B cell (primary cell): ENCODE measurements at regions not wholly inside any gene's neighbourhood (a gene's known extent, or its start where the extent isn't known, plus 50 kb on each side); places are given as distances from the start of the nearest gene placed in this dataset.

Experiments
- ATAC-seq: fragments of 200-7000 bp; cut with Tn5 transposase; one replicate; pipeline ENCODE4 v1.10.0; 2021; ENCODE audit warnings: low read depth, mild to moderate bottlenecking, moderate number of reproducible peaks, moderate library complexity
- CTCF ChIA-PET: fragments of 350-600 bp; sonication (Branson Sonifier 250); formaldehyde crosslinking; loops from one replicate; lab custom pipeline; 2021; ENCODE audit warnings: antibody characterized with exemption, inconsistent platforms; lab: Charles Lee
- POLR2A ChIA-PET: fragments of 350-600 bp; sonication (Branson Sonifier 250); formaldehyde crosslinking; loops from one replicate; lab custom pipeline; 2021; ENCODE audit warnings: antibody characterized with exemption; lab: Charles Lee
- DNase-seq: peaks from one replicate; pipeline ENCODE4 v3.0.0; 2013
- H2AFZ ChIP-seq: 2 replicates; pipeline ENCODE4 v1.6.1; 2012; ENCODE audit warnings: mild to moderate bottlenecking, low read depth, low read length; ENCODE audit not compliant: insufficient read depth, poor library complexity, severe bottlenecking
- H3K27ac ChIP-seq, 2 donors: 1 replicate in 1 of 2; 2 replicates in 1 of 2; pipeline ENCODE4 v1.5.1; 2012 to 2013; ENCODE audit warnings: low read length in 2 of 2, mild to moderate bottlenecking in 2 of 2, moderate library complexity in 1 of 2
- H3K27me3 ChIP-seq, 4 experiments: fragments of 200-600 bp in 1 of 4; sonication (generic) in 1 of 4; replicated peaks in 1 of 4; 1 replicate in 2 of 4; 2 replicates in 2 of 4; pipeline versions ENCODE4 v1.6.1 to v1.7.0; 2013 to 2016; ENCODE audit warnings: low read length in 3 of 4, mild to moderate bottlenecking in 2 of 4, mixed read lengths in 1 of 4, moderate library complexity in 1 of 4; ENCODE audit not compliant: insufficient read depth in 4 of 4, control insufficient read depth in 3 of 4; ENCODE audit errors: control extremely low read depth in 1 of 4
- H3K36me3 ChIP-seq, 2 experiments: replicated peaks in 1 of 2; 1 replicate in 1 of 2; 2 replicates in 1 of 2; pipeline versions ENCODE4 v1.6.1 to v1.7.1; 2013; ENCODE audit warnings: low read length in 1 of 2; ENCODE audit not compliant: insufficient read depth in 2 of 2, control insufficient read depth in 1 of 2; ENCODE audit errors: control extremely low read depth in 1 of 2, extremely low read depth in 1 of 2
- H3K4me1 ChIP-seq, 2 donors: fragments of 200-600 bp in 1 of 2; sonication (generic) in 1 of 2; 1 replicate in 1 of 2; 2 replicates in 1 of 2; pipeline versions ENCODE4 v1.5.1 to v1.6.1; 2013 to 2017; ENCODE audit warnings: low read length in 2 of 2; ENCODE audit not compliant: control insufficient read depth in 2 of 2, insufficient read depth in 2 of 2
- H3K4me2 ChIP-seq: replicated peaks from 2 replicates; pipeline ENCODE3; 2012; ENCODE audit warnings: mild to moderate bottlenecking, low read depth, low read length; ENCODE audit not compliant: poor library complexity, severe bottlenecking
- H3K4me3 ChIP-seq, 5 experiments: fragments of 200-600 bp in 1 of 5; sonication (generic) in 1 of 5; 1 replicate in 3 of 5; 2 replicates in 2 of 5; pipeline versions ENCODE4 v1.5.1 to v1.7.0; 2011 to 2016; ENCODE audit warnings: low read length in 4 of 5, mild to moderate bottlenecking in 4 of 5, low read depth in 2 of 5, control low read depth in 1 of 5, moderate library complexity in 1 of 5; ENCODE audit not compliant: insufficient read depth in 1 of 5; ENCODE audit errors: control extremely low read depth in 1 of 5, extremely low read depth in 1 of 5
- H3K79me2 ChIP-seq: fragments of 200-600 bp; sonication (generic); one replicate; pipeline ENCODE4 v1.6.0; 2016; ENCODE audit warnings: low read length; ENCODE audit not compliant: control insufficient read depth, insufficient read depth
- H3K9ac ChIP-seq: fragments of 200-600 bp; sonication (generic); 2 replicates; pipeline ENCODE4 v1.6.1; 2017; ENCODE audit warnings: mild to moderate bottlenecking, low read length, moderate library complexity
- H3K9me3 ChIP-seq, 3 donors: one replicate each; pipeline versions ENCODE4 v1.6.1 to v1.7.1; 2013; ENCODE audit warnings: low read length in 2 of 3; ENCODE audit not compliant: control insufficient read depth in 2 of 3, insufficient read depth in 1 of 3; ENCODE audit errors: control extremely low read depth in 1 of 3
- H4K20me1 ChIP-seq: 2 replicates; pipeline ENCODE4 v1.6.0; 2012; ENCODE audit warnings: mild to moderate bottlenecking, low read length; ENCODE audit not compliant: insufficient read depth, control insufficient read depth, poor library complexity, severe bottlenecking
- H3K27ac Mint-ChIP-seq: one replicate; pipeline ENCODE4 v1.8.0; 2021; ENCODE audit warnings: mixed read lengths
- H3K27me3 Mint-ChIP-seq: one replicate; pipeline ENCODE4 v1.8.0; 2021; ENCODE audit warnings: mixed read lengths
- H3K4me1 Mint-ChIP-seq: one replicate; pipeline ENCODE4 v1.8.0; 2021; ENCODE audit warnings: mixed read lengths
- H3K4me3 Mint-ChIP-seq: one replicate; pipeline ENCODE4 v1.8.0; 2021; ENCODE audit warnings: mixed read lengths
- H3K9me3 Mint-ChIP-seq: one replicate; pipeline ENCODE4 v1.8.0; 2022; ENCODE audit warnings: mixed read lengths; ENCODE audit not compliant: insufficient read depth
- CTCF ChIP-seq: fragments of 200-600 bp; IDR thresholded peaks from one replicate; pipeline ENCODE4 v1.8.0; 2022; ENCODE audit warnings: antibody characterized with exemption, mild to moderate bottlenecking
- EZH2 ChIP-seq: IDR thresholded peaks from 2 replicates; pipeline ENCODE4 v1.6.1; 2012; ENCODE audit warnings: borderline replicate concordance, low read depth, mild to moderate bottlenecking, moderate library complexity, low read length; ENCODE audit not compliant: insufficient read depth, poor library complexity, severe bottlenecking
- whole genome bisulfite sequencing: methylation state at CpG from one replicate; pipeline ENCODE4 v1.1.5; 2013; ENCODE audit warnings: missing lambda C conversion rate; ENCODE audit not compliant: insufficient coverage; 5-methylcytosine and 5-hydroxymethylcytosine counted together
- intact Hi-C: fragments of 100-400 bp; cut with micrococcal nuclease; formaldehyde crosslinking; loops from one replicate; pipeline ENCODE4 v1.10.0; 2022

GRCh38 chr13:53143757-53144339 lies 115.2 kb downstream of the OLFM4 start:
- H3K4me2 ChIP-seq: no peak overlapping the region

GRCh38 chr13:53144826-53145225 lies 116.2 kb downstream of the OLFM4 start:
- Mint-ChIP-seq H3K4me3 (no peak overlapping the region), H3K4me1 (no peaks in the 10 kb centered on the region), H3K9me3 (no peaks in the 10 kb centered on the region), H3K27me3 (peaks cover 5% of the 10 kb centered on the region), H3K27ac (no peak overlapping the region)
- Histone ChIP-seq H3K9ac (no peak overlapping the region), H3K27me3 (peaks cover 0 to 5% (median 2%) of the 10 kb centered on the region in 4 experiments), H2AFZ (no peak overlapping the region), H3K36me3 (no peaks in the 10 kb centered on the region), H3K4me3 (no peak overlapping the region), H3K79me2 (no peaks in the 10 kb centered on the region), H3K27ac (no peak overlapping the region), H3K4me1 (no peaks in the 10 kb centered on the region), H4K20me1 (no peaks in the 10 kb centered on the region), H3K9me3 (no peaks in the 10 kb centered on the region), H3K4me2 (no peak overlapping the region)
- 61% methylated on average over 2 of the region's 5 CpGs for WGBS
- intact Hi-C loops: no loop called here
- DNase-seq: no peak
- ChIA-PET CTCF (no interaction called here), POLR2A (no interaction called here)
- TF ChIP-seq CTCF (no peak), EZH2 (no peak)
- no peak for ATAC-seq

More at GRCh38 chr13:53143757-53144339, 115.2 kb downstream of the OLFM4 start:
- Histone ChIP-seq H2AFZ (no peak overlapping the region), H3K27ac (no peak overlapping the region), H3K27me3 (peaks cover 0 to 5% (median 2%) of the 10 kb centered on the region in 4 experiments), H3K79me2 (no peaks in the 10 kb centered on the region), H3K36me3 (no peaks in the 10 kb centered on the region), H3K9ac (no peak overlapping the region), H3K4me1 (no peaks in the 10 kb centered on the region), H4K20me1 (no peaks in the 10 kb centered on the region), H3K4me3 (no peak overlapping the region), H3K9me3 (peaks cover 0 to under 1% (median 0%) of the 10 kb centered on the region in 3 donors)
- Mint-ChIP-seq H3K27me3 (peaks cover 5% of the 10 kb centered on the region), H3K9me3 (no peaks in the 10 kb centered on the region), H3K4me1 (no peaks in the 10 kb centered on the region), H3K4me3 (no peak overlapping the region), H3K27ac (no peak overlapping the region)
- ChIA-PET CTCF (no interaction called here), POLR2A (no interaction called here)
- ATAC-seq (no peak), DNase-seq (no peak)
- WGBS: 89% methylated on average over 1 of the region's 6 CpGs
- no peak for TF ChIP-seq CTCF
- TF ChIP-seq EZH2: no peak
- intact Hi-C loops: no loop called here
